ENCODE measurements at regions not wholly inside any gene's neighbourhood (a gene's known extent, or its start where the extent isn't known, plus 50 kb on each side); places are given as distances from the start of the nearest gene placed in this dataset.

DNA sequence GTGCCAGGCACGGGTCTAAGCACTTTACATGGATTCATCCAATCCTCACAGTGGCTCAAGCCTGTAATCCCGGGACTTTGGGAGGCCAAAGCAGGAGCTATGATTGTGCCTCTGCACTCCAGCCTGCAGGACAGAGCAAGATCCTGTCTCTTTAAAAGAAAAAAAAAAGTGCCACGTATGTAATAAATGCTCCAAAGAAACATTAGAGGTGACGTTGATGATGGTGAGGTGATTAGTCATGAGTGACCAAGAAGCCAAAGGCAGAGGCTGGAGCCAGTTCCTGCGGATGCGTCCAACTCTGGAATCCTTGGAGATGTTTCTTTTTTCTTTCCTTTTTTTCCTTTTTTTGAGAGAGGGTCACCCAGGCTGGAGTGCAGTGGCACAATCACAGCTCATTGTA, 59.4 kb upstream of the SIAH1 start:
- ATAC-seq (ENCODE audit: poor library complexity) (no peak), DNase-seq (no peak)
- Mint-ChIP-seq H3K36me3 (ENCODE audit: low read depth) (no peaks in the 10 kb centered on the region), H3K9me3 (no peaks in the 10 kb centered on the region), H3K4me1 (ENCODE audit: low read depth) (no peaks in the 10 kb centered on the region), H3K27ac (no peak overlapping the region), H3K4me3 (no peak overlapping the region), H3K27me3 (no peaks in the 10 kb centered on the region)
- Histone ChIP-seq H3K4me1 (ENCODE audit: insufficient read depth, low read length) (no peaks in the 10 kb centered on the region), H3K36me3 (ENCODE audit: insufficient read depth, low read length) (no peaks in the 10 kb centered on the region), H3K9me3 (ENCODE audit: control insufficient read depth in 1 of 2, insufficient read depth in 1 of 2, low read length in 2 of 2) (no peaks in the 10 kb centered on the region), H3K27me3 (ENCODE audit: control insufficient read depth in 1 of 2, insufficient read depth in 2 of 2, low read length in 2 of 2) (no peaks in the 10 kb centered on the region), H3K4me3 (ENCODE audit: low read length) (no peak overlapping the region), H3K27ac (ENCODE audit: low read depth in 1 of 2, low read length in 2 of 2) (no peak overlapping the region)
- intact Hi-C loops (cut with DNase I, micrococcal nuclease): no loop called here
- CTCF ChIA-PET: interaction anchor here (0.8 kb wide), 1 partner anchor 179 kb away, joined by 3 read pairs; no protein-coding TSS in a partner anchor
- POLR2A ChIA-PET: interaction anchor here (0.6 kb wide), 1 partner anchor 24 kb away, joined by 3 read pairs; no protein-coding TSS in a partner anchor
- TF ChIP-seq, protein P1, sequence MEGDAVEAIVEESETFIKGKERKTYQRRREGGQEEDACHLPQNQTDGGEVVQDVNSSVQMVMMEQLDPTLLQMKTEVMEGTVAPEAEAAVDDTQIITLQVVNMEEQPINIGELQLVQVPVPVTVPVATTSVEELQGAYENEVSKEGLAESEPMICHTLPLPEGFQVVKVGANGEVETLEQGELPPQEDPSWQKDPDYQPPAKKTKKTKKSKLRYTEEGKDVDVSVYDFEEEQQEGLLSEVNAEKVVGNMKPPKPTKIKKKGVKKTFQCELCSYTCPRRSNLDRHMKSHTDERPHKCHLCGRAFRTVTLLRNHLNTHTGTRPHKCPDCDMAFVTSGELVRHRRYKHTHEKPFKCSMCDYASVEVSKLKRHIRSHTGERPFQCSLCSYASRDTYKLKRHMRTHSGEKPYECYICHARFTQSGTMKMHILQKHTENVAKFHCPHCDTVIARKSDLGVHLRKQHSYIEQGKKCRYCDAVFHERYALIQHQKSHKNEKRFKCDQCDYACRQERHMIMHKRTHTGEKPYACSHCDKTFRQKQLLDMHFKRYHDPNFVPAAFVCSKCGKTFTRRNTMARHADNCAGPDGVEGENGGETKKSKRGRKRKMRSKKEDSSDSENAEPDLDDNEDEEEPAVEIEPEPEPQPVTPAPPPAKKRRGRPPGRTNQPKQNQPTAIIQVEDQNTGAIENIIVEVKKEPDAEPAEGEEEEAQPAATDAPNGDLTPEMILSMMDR (IDR thresholded peaks at IDR 0.05): no peak

DNA sequence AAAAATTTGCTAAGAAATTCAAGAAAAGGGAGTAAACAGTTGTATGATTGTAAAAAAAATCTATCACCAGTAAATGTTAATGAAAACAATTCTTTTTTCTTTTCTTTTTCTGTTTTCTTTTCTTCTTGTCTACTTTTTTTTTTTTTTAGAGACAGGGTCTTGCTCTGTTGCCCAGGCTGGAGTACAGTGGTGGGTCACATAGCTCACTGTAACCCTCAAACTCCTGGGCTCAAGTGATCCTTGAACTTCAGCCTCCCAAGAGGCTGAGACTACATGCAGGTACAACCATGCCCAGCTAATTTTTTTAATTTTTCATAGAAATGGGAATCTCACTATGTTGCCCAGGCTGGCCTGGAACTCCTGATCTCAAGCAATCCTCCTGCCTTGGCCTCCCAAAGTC, 57.2 kb upstream of the SIAH1 start:
- Histone ChIP-seq H3K9me3 (ENCODE audit: control insufficient read depth in 1 of 2, insufficient read depth in 1 of 2, low read length in 2 of 2) (no peaks in the 10 kb centered on the region), H3K4me1 (ENCODE audit: insufficient read depth, low read length) (no peaks in the 10 kb centered on the region), H3K27ac (ENCODE audit: low read depth in 1 of 2, low read length in 2 of 2) (no peak overlapping the region), H3K4me3 (ENCODE audit: low read length) (no peak overlapping the region), H3K27me3 (ENCODE audit: control insufficient read depth in 1 of 2, insufficient read depth in 2 of 2, low read length in 2 of 2) (no peaks in the 10 kb centered on the region), H3K36me3 (ENCODE audit: insufficient read depth, low read length) (no peaks in the 10 kb centered on the region)
- ATAC-seq (ENCODE audit: poor library complexity): no peak
- Mint-ChIP-seq H3K27me3 (no peaks in the 10 kb centered on the region), H3K36me3 (ENCODE audit: low read depth) (no peaks in the 10 kb centered on the region), H3K4me1 (ENCODE audit: low read depth) (no peaks in the 10 kb centered on the region), H3K27ac (no peak overlapping the region), H3K9me3 (no peaks in the 10 kb centered on the region), H3K4me3 (no peak overlapping the region)
- CTCF ChIA-PET: no interaction called here
- POLR2A ChIA-PET: no interaction called here
- TF ChIP-seq, protein P1 (IDR thresholded peaks at IDR 0.05): no peak
- intact Hi-C loops (cut with DNase I, micrococcal nuclease): no loop called here
- no peak for DNase-seq

DNA sequence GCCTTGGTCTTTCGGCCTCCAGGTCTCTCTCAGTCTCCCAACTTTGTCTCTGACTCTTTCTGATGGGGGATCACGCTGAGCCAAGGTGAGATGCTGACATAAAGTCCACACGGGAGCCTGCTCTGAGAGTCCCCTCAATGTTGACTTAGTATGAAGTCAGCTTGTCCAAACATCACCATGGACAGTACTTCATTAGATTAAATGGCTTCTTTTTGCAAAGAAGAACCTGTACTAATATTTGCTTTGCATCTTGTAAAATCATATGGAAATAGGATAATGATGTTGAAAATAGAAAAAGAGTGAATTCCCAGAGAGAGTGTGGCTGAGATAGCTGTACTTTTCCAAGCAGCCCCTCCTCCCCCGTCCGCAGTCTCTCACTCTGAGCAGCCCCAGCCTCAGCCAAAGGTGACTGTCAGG, 56.7 kb upstream of the SIAH1 start:
- Mint-ChIP-seq H3K4me1 (ENCODE audit: low read depth) (no peaks in the 10 kb centered on the region), H3K9me3 (no peaks in the 10 kb centered on the region), H3K36me3 (ENCODE audit: low read depth) (no peaks in the 10 kb centered on the region), H3K27ac (no peak overlapping the region), H3K27me3 (no peaks in the 10 kb centered on the region), H3K4me3 (no peak overlapping the region)
- H3K27ac ChIP-seq (ENCODE audit: low read depth in 1 of 2, low read length in 2 of 2): no peak overlapping the region
- ChIA-PET POLR2A (no interaction called here), CTCF (interaction anchor here (0.6 kb wide), 1 partner anchor 206 kb away, joined by 3 read pairs; no protein-coding TSS in a partner anchor)
- no peaks in the 10 kb centered on the region for H3K9me3 ChIP-seq (ENCODE audit: control insufficient read depth in 1 of 2, insufficient read depth in 1 of 2, low read length in 2 of 2)
- no peak overlapping the region for H3K4me3 ChIP-seq (ENCODE audit: low read length)
- ATAC-seq (ENCODE audit: poor library complexity) (no peak), DNase-seq (no peak)
- TF ChIP-seq, protein P1 (IDR thresholded peaks at IDR 0.05): no peak
- H3K27me3 ChIP-seq (ENCODE audit: control insufficient read depth in 1 of 2, insufficient read depth in 2 of 2, low read length in 2 of 2): no peaks in the 10 kb centered on the region
- no peaks in the 10 kb centered on the region for H3K4me1 ChIP-seq (ENCODE audit: insufficient read depth, low read length)
- intact Hi-C loops (cut with DNase I, micrococcal nuclease): no loop called here
- H3K36me3 ChIP-seq (ENCODE audit: insufficient read depth, low read length): no peaks in the 10 kb centered on the region
